CD4-positive, alpha-beta T cell treated with Interleukin-6 at 100 ng/mL for 8 hours (primary cell): ENCODE measurements at regions not wholly inside any gene's neighbourhood (a gene's known extent, or its start where the extent isn't known, plus 50 kb on each side); places are given as distances from the start of the nearest gene placed in this dataset.
"Not testable (repeated sequence)": the region's sequence is repeated elsewhere in the genome, so short reads cannot be mapped to it uniquely, and the experiment has no call there.

ENCODE experiments used
- DNase-seq: peaks from one replicate; pipeline ENCODE4 v3.0.0-alpha.2; 2020; ENCODE audit warnings: mixed read lengths, low spot score

GRCh38 chr9:93879662-93880407 lies 75.3 kb downstream of the BARX1 start:
- DNase-seq, result not testable (repeated sequence)

- no peak for DNase-seq
Observed at GRCh38 chr9:93875330-93875729, 79.8 kb downstream of the BARX1 start.

GRCh38 chr9:93874242-93874641 lies 80.9 kb downstream of the BARX1 start:
- DNase-seq, result no peak

GRCh38 chr9:93871286-93871685 lies 83.9 kb downstream of the BARX1 start:
- no peak for DNase-seq

GRCh38 chr9:93869863-93870262 lies 85.3 kb downstream of the BARX1 start:
- DNase-seq, result no peak

- DNase-seq, result no peak
Observed at GRCh38 chr9:93869088-93869487, 86.1 kb downstream of the BARX1 start.

GRCh38 chr9:93865716-93866115 lies 89.4 kb downstream of the BARX1 start:
- no peak for DNase-seq

- DNase-seq, result no peak
Observed at GRCh38 chr9:93865245-93865644, 89.9 kb downstream of the BARX1 start.

- no peak for DNase-seq
Observed at GRCh38 chr9:93864840-93865239, 90.3 kb downstream of the BARX1 start.

GRCh38 chr9:93864032-93864431 lies 91.1 kb downstream of the BARX1 start:
- DNase-seq, result no peak

- DNase-seq, result no peak
Observed at GRCh38 chr9:93862877-93863545, 92.1 kb downstream of the BARX1 start.

GRCh38 chr9:93861736-93862358 lies 93.3 kb downstream of the BARX1 start:
- DNase-seq, result no peak

GRCh38 chr9:93860694-93861658 lies 94.2 kb downstream of the BARX1 start:
- no peak for DNase-seq

- DNase-seq, result no peak
Observed at GRCh38 chr9:93859431-93860215, 95.5 kb downstream of the BARX1 start.

- DNase-seq, result no peak
Observed at GRCh38 chr9:93857528-93857927, 97.6 kb downstream of the BARX1 start.

GRCh38 chr9:93852728-93853127 lies 102.4 kb downstream of the BARX1 start:
- no peak for DNase-seq

GRCh38 chr9:93846349-93846748 lies 108.8 kb downstream of the BARX1 start:
- no peak for DNase-seq

- DNase-seq, result no peak
Observed at GRCh38 chr9:93843396-93843795, 111.8 kb downstream of the BARX1 start.

GRCh38 chr9:93830606-93831005 lies 124.5 kb downstream of the BARX1 start:
- no peak for DNase-seq

- DNase-seq, result no peak
Observed at GRCh38 chr9:93830012-93830596, 125.1 kb downstream of the BARX1 start.
